VCaP (cell line): ENCODE measurements at regions not wholly inside any gene's neighbourhood (a gene's known extent, or its start where the extent isn't known, plus 50 kb on each side); places are given as distances from the start of the nearest gene placed in this dataset.
"Not testable (repeated sequence)": the region's sequence is repeated elsewhere in the genome, so short reads cannot be mapped to it uniquely, and the experiment has no call there.

Experiments used
- H3K27ac ChIP-seq: fragments of 450-650 bp; 2 replicates; pipeline ENCODE4 v1.5.1; 2017
- TF ChIP-seq, protein P1 (sequence below): fragments of 450-650 bp; conservative IDR thresholded peaks from 2 replicates; pipeline ENCODE4 v1.5.1; 2017; ENCODE audit warnings: mild to moderate bottlenecking, moderate library complexity

DNA sequence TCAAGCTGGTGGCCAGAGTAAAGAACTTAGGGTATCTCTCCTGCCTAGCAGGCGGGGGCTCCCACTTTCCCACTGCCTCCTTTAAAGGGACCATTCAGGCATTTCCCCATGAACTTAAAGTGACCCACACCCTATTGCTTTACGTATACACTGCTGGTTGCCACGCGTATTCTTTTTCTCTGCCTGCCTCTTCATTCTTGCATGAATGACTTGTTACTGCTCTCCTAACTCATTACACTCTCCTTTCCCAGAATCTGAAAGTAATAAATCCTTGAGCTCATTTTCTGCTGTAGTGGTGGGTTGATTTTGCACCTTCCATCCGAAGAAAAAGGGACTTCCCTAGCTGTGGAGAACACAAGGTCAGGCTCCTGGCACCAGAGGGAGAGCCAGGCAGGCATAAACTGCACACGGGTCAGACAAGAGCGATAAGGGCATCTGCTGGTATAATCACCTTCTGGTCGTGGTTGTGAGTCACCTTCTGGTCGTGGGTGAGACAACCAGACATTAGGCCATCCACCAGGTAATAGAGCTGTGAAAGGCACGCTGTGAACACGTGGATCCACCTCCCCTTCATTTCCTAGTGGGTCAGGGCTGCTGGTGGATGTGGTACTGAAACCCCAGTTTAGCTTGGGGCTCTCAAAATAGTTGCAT lies 950.3 kb downstream of the SOCS6 start:
- TF ChIP-seq, protein P1, sequence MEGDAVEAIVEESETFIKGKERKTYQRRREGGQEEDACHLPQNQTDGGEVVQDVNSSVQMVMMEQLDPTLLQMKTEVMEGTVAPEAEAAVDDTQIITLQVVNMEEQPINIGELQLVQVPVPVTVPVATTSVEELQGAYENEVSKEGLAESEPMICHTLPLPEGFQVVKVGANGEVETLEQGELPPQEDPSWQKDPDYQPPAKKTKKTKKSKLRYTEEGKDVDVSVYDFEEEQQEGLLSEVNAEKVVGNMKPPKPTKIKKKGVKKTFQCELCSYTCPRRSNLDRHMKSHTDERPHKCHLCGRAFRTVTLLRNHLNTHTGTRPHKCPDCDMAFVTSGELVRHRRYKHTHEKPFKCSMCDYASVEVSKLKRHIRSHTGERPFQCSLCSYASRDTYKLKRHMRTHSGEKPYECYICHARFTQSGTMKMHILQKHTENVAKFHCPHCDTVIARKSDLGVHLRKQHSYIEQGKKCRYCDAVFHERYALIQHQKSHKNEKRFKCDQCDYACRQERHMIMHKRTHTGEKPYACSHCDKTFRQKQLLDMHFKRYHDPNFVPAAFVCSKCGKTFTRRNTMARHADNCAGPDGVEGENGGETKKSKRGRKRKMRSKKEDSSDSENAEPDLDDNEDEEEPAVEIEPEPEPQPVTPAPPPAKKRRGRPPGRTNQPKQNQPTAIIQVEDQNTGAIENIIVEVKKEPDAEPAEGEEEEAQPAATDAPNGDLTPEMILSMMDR: no peak
- H3K27ac ChIP-seq: no peak overlapping the region

GRCh38 chr18:71237641-71238040 lies 948.8 kb downstream of the SOCS6 start:
- TF ChIP-seq, protein P1: no peak

GRCh38 chr18:71233177-71233576 lies 944.3 kb downstream of the SOCS6 start:
- no peak overlapping the region for H3K27ac ChIP-seq
- TF ChIP-seq, protein P1: no peak

More at GRCh38 chr18:71237641-71238040, 948.8 kb downstream of the SOCS6 start:
- no peak overlapping the region for H3K27ac ChIP-seq

DNA sequence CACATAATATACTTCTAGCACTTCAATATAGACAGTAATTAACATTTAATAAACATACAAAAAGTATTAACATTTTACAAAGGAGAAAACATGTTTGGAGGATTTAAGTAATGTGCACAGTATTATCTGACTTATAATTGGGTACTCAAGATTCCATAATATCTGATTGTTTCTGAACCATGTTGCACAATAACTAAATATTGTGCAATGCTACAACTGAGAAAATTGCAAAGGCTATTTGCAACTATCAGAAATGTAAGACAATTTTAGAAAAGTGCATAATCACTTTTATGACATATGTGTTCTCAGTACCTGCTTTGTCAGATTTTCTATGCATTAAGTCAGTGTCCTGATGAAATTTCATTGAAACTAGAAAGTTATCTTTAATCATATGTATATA lies 934.6 kb downstream of the SOCS6 start:
- TF ChIP-seq, protein P1: no peak

GRCh38 chr18:71221405-71221804 lies 932.6 kb downstream of the SOCS6 start:
- TF ChIP-seq, protein P1: no peak
- no peak overlapping the region for H3K27ac ChIP-seq

More for the DNA sequence above, 934.6 kb downstream of the SOCS6 start:
- H3K27ac ChIP-seq: no peak overlapping the region

GRCh38 chr18:71212739-71213138 lies 923.9 kb downstream of the SOCS6 start:
- not testable (repeated sequence) for H3K27ac ChIP-seq

- no peak overlapping the region for H3K27ac ChIP-seq
- TF ChIP-seq, protein P1: no peak
These were observed 923.4 kb downstream of the SOCS6 start for GRCh38 chr18:71212222-71212621.

- no peak overlapping the region for H3K27ac ChIP-seq
- TF ChIP-seq, protein P1: no peak
These were observed 921.1 kb downstream of the SOCS6 start for GRCh38 chr18:71209944-71210343.
